ENCODE measurements at regions not wholly inside any gene's neighbourhood (a gene's known extent, or its start where the extent isn't known, plus 50 kb on each side); places are given as distances from the start of the nearest gene placed in this dataset.

- no peak for TF ChIP-seq CTCF (IDR thresholded peaks at IDR 0.05)
- no peak for TF ChIP-seq EZH2phosphoT487 (IDR thresholded peaks at IDR 0.05)
- TF ChIP-seq EZH2 (IDR thresholded peaks at IDR 0.05) = no peak
Observed at GRCh38 chr4:72843466-72843865, 226.1 kb downstream of the COX18 start.
